ENCODE measurements at regions not wholly inside any gene's neighbourhood (a gene's known extent, or its start where the extent isn't known, plus 50 kb on each side); places are given as distances from the start of the nearest gene placed in this dataset.

- H3K27me3 Mint-ChIP-seq = no peaks in the 10 kb centered on the region
- ATAC-seq (ENCODE audit: low read depth) (no peak), DNase-seq (no peak)
- no peaks in the 10 kb centered on the region for H3K4me1 Mint-ChIP-seq
- Histone ChIP-seq H3K27me3 (replicated peaks in 1 of 4; ENCODE audit: control extremely low read depth in 1 of 4, control insufficient read depth in 3 of 4, insufficient read depth in 4 of 4, low read length in 3 of 4) (no peaks in the 10 kb centered on the region), H3K9me3 (ENCODE audit: control extremely low read depth in 1 of 3, control insufficient read depth in 2 of 3, insufficient read depth in 1 of 3, low read length in 2 of 3) (peaks cover 0 to 5% (median 1%) of the 10 kb centered on the region in 3 donors), H3K79me2 (ENCODE audit: control insufficient read depth, insufficient read depth, low read length) (no peaks in the 10 kb centered on the region), H3K36me3 (replicated peaks in 1 of 2; ENCODE audit: control extremely low read depth in 1 of 2, control insufficient read depth in 1 of 2, extremely low read depth in 1 of 2, insufficient read depth in 2 of 2, low read length in 1 of 2) (no peaks in the 10 kb centered on the region), H3K9ac (ENCODE audit: low read length) (no peak overlapping the region), H2AFZ (ENCODE audit: insufficient read depth, low read depth, low read length, poor library complexity, severe bottlenecking) (no peak overlapping the region), H3K4me1 (ENCODE audit: control insufficient read depth in 2 of 2, insufficient read depth in 2 of 2, low read length in 2 of 2) (no peaks in the 10 kb centered on the region), H3K4me2 (replicated peaks; ENCODE audit: low read depth, low read length, poor library complexity, severe bottlenecking) (no peak overlapping the region), H4K20me1 (ENCODE audit: control insufficient read depth, insufficient read depth, low read length, poor library complexity, severe bottlenecking) (no peaks in the 10 kb centered on the region), H3K4me3 (ENCODE audit: control extremely low read depth in 1 of 5, extremely low read depth in 1 of 5, insufficient read depth in 1 of 5, low read depth in 2 of 5, low read length in 4 of 5) (no peak overlapping the region), H3K27ac (ENCODE audit: low read length in 2 of 2) (no peak overlapping the region)
- intact Hi-C loops (cut with micrococcal nuclease) = no loop called here
- CTCF ChIA-PET = no interaction called here
- H3K4me3 Mint-ChIP-seq = no peak overlapping the region
- H3K9me3 Mint-ChIP-seq (ENCODE audit: insufficient read depth) = no peaks in the 10 kb centered on the region
- POLR2A ChIA-PET = no interaction called here
- no peak overlapping the region for H3K27ac Mint-ChIP-seq
- TF ChIP-seq CTCF (IDR thresholded peaks at IDR 0.05) (no peak), EZH2 (IDR thresholded peaks at IDR 0.05; ENCODE audit: borderline replicate concordance, insufficient read depth, low read depth, low read length, poor library complexity, severe bottlenecking) (no peak)
Observed at GRCh38 chr4:125849869-125850268, 535.1 kb downstream of the FAT4 start.

GRCh38 chr4:125891597-125892258, 577.0 kb downstream of the FAT4 start:
- no peaks in the 10 kb centered on the region for H3K36me3 ChIP-seq (replicated peaks in 1 of 2; ENCODE audit: control extremely low read depth in 1 of 2, control insufficient read depth in 1 of 2, extremely low read depth in 1 of 2, insufficient read depth in 2 of 2, low read length in 1 of 2)
- H3K4me3 Mint-ChIP-seq = no peak overlapping the region
- no peaks in the 10 kb centered on the region for H3K4me1 ChIP-seq (ENCODE audit: control insufficient read depth in 2 of 2, insufficient read depth in 2 of 2, low read length in 2 of 2)
- no peaks in the 10 kb centered on the region for H3K79me2 ChIP-seq (ENCODE audit: control insufficient read depth, insufficient read depth, low read length)
- ChIA-PET POLR2A (no interaction called here), CTCF (no interaction called here)
- WGBS (ENCODE audit: insufficient coverage) = 80% methylated on average over 1 of the region's 4 CpGs
- no peak overlapping the region for H2AFZ ChIP-seq (ENCODE audit: insufficient read depth, low read depth, low read length, poor library complexity, severe bottlenecking)
- H3K9me3 Mint-ChIP-seq (ENCODE audit: insufficient read depth) = no peaks in the 10 kb centered on the region
- DNase-seq = no peak
- no peaks in the 10 kb centered on the region for H4K20me1 ChIP-seq (ENCODE audit: control insufficient read depth, insufficient read depth, low read length, poor library complexity, severe bottlenecking)
- no peaks in the 10 kb centered on the region for H3K4me1 Mint-ChIP-seq
- H3K9ac ChIP-seq (ENCODE audit: low read length) = no peak overlapping the region
- no peaks in the 10 kb centered on the region for H3K27me3 ChIP-seq (replicated peaks in 1 of 4; ENCODE audit: control extremely low read depth in 1 of 4, control insufficient read depth in 3 of 4, insufficient read depth in 4 of 4, low read length in 3 of 4)
- peaks cover 0 to 5% (median 0%) of the 10 kb centered on the region in 3 donors for H3K9me3 ChIP-seq (ENCODE audit: control extremely low read depth in 1 of 3, control insufficient read depth in 2 of 3, insufficient read depth in 1 of 3, low read length in 2 of 3)
- H3K27ac ChIP-seq (ENCODE audit: low read length in 2 of 2) = no peak overlapping the region
- no peaks in the 10 kb centered on the region for H3K27me3 Mint-ChIP-seq
- no peak overlapping the region for H3K4me3 ChIP-seq (ENCODE audit: control extremely low read depth in 1 of 5, extremely low read depth in 1 of 5, insufficient read depth in 1 of 5, low read depth in 2 of 5, low read length in 4 of 5)
- no peak for ATAC-seq (ENCODE audit: low read depth)
- TF ChIP-seq EZH2 (IDR thresholded peaks at IDR 0.05; ENCODE audit: borderline replicate concordance, insufficient read depth, low read depth, low read length, poor library complexity, severe bottlenecking) (no peak), CTCF (IDR thresholded peaks at IDR 0.05) (no peak)
- intact Hi-C loops (cut with micrococcal nuclease) = no loop called here
- no peak overlapping the region for H3K27ac Mint-ChIP-seq
- H3K4me2 ChIP-seq (replicated peaks; ENCODE audit: low read depth, low read length, poor library complexity, severe bottlenecking) = no peak overlapping the region

Measured in B cell (primary cell).